ENCODE measurements at regions not wholly inside any gene's neighbourhood (a gene's known extent, or its start where the extent isn't known, plus 50 kb on each side); places are given as distances from the start of the nearest gene placed in this dataset.

DNA sequence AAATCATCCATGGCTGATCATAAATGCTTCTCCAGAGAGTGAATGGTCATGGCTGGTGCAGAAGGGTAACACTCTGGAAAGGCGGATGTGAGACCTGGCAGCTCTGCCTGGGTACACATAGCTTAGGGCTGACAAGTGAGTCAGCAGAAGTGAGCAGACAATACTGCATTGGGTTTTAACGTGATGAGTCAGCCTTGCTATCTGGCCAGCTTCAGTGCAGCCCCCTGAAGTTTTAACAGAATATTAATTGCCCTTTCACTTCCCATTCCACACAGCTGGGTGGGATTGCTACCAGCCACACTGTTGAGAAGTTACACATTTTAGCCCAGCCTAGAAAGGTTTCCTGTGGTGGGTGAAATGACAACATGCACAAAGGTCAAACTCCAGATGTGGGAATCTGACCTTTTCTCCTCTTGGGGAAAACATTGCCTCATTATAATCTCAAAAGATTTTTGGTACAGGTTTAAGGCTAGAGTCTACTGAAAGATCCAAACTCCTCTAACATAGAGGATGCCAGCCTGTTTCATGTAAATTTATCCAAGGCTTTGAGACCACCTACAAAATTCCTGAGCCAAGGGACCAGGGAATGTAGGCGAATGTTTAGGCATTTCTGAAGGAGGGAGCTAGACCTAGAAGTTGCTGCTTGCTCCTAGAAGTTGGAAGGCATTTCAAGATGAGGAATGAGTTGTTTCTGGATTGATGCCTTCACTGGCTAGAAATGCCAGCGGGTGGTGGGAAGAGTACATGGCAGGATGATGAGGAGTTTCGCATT lies 230.3 kb upstream of the PGRMC2 start:
- peak; percentile 59 for DNase-seq (ENCODE audit: low read depth, low spot score)
- Histone ChIP-seq H3K9me3 (ENCODE audit: insufficient read depth, low read length) (peaks cover 9% of the 10 kb centered on the region; the same call in 1 of the 2 replicates), H3K9ac (ENCODE audit: insufficient read length, low read depth) (peak overlapping the region; percentile 11), H3K36me3 (ENCODE audit: insufficient read depth, insufficient read length, low read length) (no peaks in the 10 kb centered on the region), H3K27me3 (ENCODE audit: insufficient read depth, insufficient read length) (no peaks in the 10 kb centered on the region), H3K4me3 (ENCODE audit: insufficient read length, low read depth) (no peak overlapping the region), H3K4me1 (ENCODE audit: insufficient read depth, insufficient read length) (peaks cover 5% of the 10 kb centered on the region)
- no peak for TF ChIP-seq SUZ12 (IDR thresholded peaks at IDR 0.05; ENCODE audit: extremely low read depth, insufficient read depth, insufficient read length)
- TF ChIP-seq YY1 (IDR thresholded peaks at IDR 0.05; ENCODE audit: insufficient read depth, insufficient read length): no peak
- no peak for TF ChIP-seq ZNF274 (IDR thresholded peaks at IDR 0.05; ENCODE audit: low read depth, low read length)

DNA sequence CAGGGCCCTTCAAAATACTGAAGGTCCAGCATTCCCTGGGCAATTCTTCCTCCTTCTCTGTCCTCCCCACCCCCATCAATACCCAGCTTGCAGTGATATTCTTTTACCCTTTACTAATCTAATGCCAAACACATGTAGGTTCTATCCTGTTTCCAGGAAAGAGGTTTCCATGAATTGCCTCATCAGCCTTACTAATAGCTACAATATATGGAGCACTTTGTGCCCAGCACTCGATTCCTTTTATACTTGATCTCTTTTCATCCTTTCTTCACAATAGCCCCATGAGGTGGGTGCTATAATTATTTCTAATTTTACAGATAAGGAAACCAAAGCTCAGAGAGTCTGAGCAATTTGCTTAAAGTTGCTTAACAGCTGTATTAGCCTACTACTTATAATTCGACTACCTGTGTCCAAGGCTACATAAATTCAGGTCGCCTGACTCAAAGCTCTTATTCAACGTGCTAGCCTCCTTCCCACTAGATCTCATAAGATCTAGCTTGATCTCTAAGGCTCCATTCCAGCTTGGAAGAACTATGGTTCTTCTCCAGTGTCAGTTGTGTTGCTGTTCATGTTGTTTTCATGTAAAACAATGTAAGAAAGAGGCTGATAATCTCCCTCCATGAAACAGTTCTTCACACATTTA lies 229.6 kb upstream of the PGRMC2 start:
- Histone ChIP-seq H3K4me3 (ENCODE audit: insufficient read length, low read depth) (no peak overlapping the region), H3K36me3 (ENCODE audit: insufficient read depth, insufficient read length, low read length) (no peaks in the 10 kb centered on the region), H3K9me3 (ENCODE audit: insufficient read depth, low read length) (peaks cover 9% of the 10 kb centered on the region; the same call in 1 of the 2 replicates), H3K9ac (ENCODE audit: insufficient read length, low read depth) (peak overlapping the region; percentile 11), H3K27me3 (ENCODE audit: insufficient read depth, insufficient read length) (no peaks in the 10 kb centered on the region), H3K4me1 (ENCODE audit: insufficient read depth, insufficient read length) (peaks cover 5% of the 10 kb centered on the region)
- DNase-seq (ENCODE audit: low read depth, low spot score): no peak
- TF ChIP-seq ZNF274 (IDR thresholded peaks at IDR 0.05; ENCODE audit: low read depth, low read length): no peak
- no peak for TF ChIP-seq SUZ12 (IDR thresholded peaks at IDR 0.05; ENCODE audit: extremely low read depth, insufficient read depth, insufficient read length)
- no peak for TF ChIP-seq YY1 (IDR thresholded peaks at IDR 0.05; ENCODE audit: insufficient read depth, insufficient read length)

DNA sequence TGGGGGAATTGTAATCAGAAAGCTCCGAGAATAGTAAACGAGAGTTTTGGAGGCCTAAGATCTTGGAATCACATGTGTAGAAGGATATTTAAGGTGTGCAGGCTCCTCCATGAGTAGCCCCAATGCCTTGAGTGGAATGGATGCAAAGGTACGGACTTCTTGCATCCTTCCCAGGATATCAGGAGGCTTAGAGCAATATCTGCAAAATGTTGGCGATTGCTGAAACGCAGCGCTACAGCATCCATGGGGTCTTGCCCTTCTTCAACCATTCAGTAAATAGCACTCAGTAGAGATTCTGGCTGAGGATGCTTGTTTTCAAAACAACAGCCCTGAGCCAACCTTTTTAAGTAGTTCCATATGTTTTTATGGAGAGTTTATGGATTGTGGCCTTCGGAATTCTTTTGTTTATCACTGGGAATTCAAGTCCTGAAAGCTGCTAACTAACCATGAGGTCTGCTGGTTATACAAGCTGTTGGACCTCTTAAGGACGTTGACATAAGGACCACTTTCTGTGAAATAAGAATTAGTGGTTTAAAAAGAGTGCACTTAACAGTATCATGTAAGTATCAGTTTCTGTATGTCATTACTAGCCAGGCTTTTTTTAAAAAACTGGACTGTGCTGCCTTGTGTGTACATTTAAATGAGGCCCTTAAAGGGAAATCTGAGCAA lies 228.8 kb upstream of the PGRMC2 start:
- Histone ChIP-seq H3K9me3 (ENCODE audit: insufficient read depth, low read length) (peaks cover 9% of the 10 kb centered on the region; the same call in 1 of the 2 replicates), H3K4me1 (ENCODE audit: insufficient read depth, insufficient read length) (peaks cover 7% of the 10 kb centered on the region), H3K36me3 (ENCODE audit: insufficient read depth, insufficient read length, low read length) (no peaks in the 10 kb centered on the region), H3K4me3 (ENCODE audit: insufficient read length, low read depth) (no peak overlapping the region), H3K9ac (ENCODE audit: insufficient read length, low read depth) (no peak overlapping the region), H3K27me3 (ENCODE audit: insufficient read depth, insufficient read length) (no peaks in the 10 kb centered on the region)
- DNase-seq (ENCODE audit: low read depth, low spot score): no peak
- TF ChIP-seq ZNF274 (IDR thresholded peaks at IDR 0.05; ENCODE audit: low read depth, low read length): no peak
- TF ChIP-seq YY1 (IDR thresholded peaks at IDR 0.05; ENCODE audit: insufficient read depth, insufficient read length): no peak
- TF ChIP-seq SUZ12 (IDR thresholded peaks at IDR 0.05; ENCODE audit: extremely low read depth, insufficient read depth, insufficient read length): no peak

DNA sequence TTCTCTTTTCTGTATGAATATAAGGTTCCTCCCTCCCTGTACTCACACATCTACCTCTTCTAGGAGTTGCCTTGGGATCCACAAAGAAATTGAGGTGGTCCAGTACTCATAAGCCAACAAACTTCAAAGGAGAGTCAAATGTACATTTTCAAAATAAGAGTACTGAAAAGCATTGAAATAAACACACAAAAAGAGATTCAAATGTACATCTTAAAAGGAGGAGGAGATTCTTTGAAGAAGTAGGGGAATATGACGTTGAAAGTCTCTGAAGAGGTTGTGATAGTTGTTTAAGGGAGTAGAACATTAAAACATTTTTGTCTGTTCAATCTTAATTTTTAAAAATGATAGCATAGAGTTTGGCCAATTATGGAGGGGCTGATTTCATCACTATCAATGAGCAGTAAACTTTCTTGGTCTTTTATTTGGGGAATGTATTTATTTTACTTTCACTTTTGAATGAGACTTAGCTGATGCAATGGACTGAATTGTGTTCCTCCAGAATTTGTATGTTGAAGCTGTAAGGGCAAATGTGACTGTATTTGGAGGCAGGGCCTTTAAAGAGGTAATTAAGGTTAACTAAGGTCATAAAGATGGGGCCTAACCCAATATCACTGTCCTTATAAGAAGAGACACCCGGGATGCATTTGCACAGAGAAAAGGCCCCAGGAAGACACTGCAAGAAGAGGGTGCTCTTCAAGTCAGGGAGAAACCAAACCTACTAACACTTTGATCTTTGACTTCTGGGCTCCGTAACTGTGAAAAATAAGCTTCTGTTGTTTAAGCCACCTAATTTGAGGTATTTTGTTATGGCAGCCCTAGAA lies 226.3 kb upstream of the PGRMC2 start:
- no peak for TF ChIP-seq YY1 (IDR thresholded peaks at IDR 0.05; ENCODE audit: insufficient read depth, insufficient read length)
- no peak for TF ChIP-seq SUZ12 (IDR thresholded peaks at IDR 0.05; ENCODE audit: extremely low read depth, insufficient read depth, insufficient read length)
- TF ChIP-seq ZNF274 (IDR thresholded peaks at IDR 0.05; ENCODE audit: low read depth, low read length): no peak
- Histone ChIP-seq H3K27me3 (ENCODE audit: insufficient read depth, insufficient read length) (no peaks in the 10 kb centered on the region), H3K4me3 (ENCODE audit: insufficient read length, low read depth) (no peak overlapping the region), H3K9ac (ENCODE audit: insufficient read length, low read depth) (no peak overlapping the region), H3K36me3 (ENCODE audit: insufficient read depth, insufficient read length, low read length) (no peaks in the 10 kb centered on the region), H3K4me1 (ENCODE audit: insufficient read depth, insufficient read length) (peaks cover 7% of the 10 kb centered on the region), H3K9me3 (ENCODE audit: insufficient read depth, low read length) (peaks cover 8% of the 10 kb centered on the region; the same call in 1 of the 2 replicates)
- DNase-seq (ENCODE audit: low read depth, low spot score): no peak

DNA sequence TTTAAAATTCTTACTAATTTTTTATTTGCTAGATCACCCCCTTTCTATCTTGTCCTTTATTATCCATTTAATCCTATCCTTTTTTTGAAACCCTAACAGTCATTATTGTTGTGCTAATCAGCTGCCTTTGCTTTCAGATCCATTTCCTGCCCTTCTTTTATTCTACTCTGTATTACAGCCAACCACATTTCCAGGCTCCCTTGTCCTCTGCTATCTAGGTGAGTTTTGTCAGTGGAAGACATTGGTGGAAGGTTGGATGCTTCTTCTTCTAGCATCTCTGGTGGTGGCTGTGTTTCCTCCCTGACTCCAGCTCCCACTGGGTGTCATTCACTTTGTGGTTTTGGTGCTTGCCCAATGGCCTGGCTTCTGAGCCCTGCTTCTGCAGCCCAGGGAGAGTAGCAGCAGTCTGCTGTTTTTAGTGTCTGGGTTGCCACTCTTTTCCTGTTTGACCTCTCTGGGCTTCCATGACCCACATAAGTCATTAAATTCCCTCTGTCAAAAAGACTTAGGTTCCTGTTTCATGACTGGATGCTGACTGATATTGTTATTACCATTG lies 225.2 kb upstream of the PGRMC2 start:
- no peaks in the 10 kb centered on the region for H3K27me3 ChIP-seq (ENCODE audit: insufficient read depth, insufficient read length)
- H3K36me3 ChIP-seq (ENCODE audit: insufficient read depth, insufficient read length, low read length): no peaks in the 10 kb centered on the region
- H3K4me1 ChIP-seq (ENCODE audit: insufficient read depth, insufficient read length): peaks cover 7% of the 10 kb centered on the region
- no peak for DNase-seq (ENCODE audit: low read depth, low spot score)
- no peak overlapping the region for H3K4me3 ChIP-seq (ENCODE audit: insufficient read length, low read depth)
- no peak for TF ChIP-seq YY1 (IDR thresholded peaks at IDR 0.05; ENCODE audit: insufficient read depth, insufficient read length)
- TF ChIP-seq ZNF274 (IDR thresholded peaks at IDR 0.05; ENCODE audit: low read depth, low read length): no peak
- TF ChIP-seq SUZ12 (IDR thresholded peaks at IDR 0.05; ENCODE audit: extremely low read depth, insufficient read depth, insufficient read length): no peak
- H3K9ac ChIP-seq (ENCODE audit: insufficient read length, low read depth): no peak overlapping the region
- H3K9me3 ChIP-seq (ENCODE audit: insufficient read depth, low read length): 0 out of 2 replicates have a peak, but pooled peaks cover 4% of the 10 kb centered on the region

DNA sequence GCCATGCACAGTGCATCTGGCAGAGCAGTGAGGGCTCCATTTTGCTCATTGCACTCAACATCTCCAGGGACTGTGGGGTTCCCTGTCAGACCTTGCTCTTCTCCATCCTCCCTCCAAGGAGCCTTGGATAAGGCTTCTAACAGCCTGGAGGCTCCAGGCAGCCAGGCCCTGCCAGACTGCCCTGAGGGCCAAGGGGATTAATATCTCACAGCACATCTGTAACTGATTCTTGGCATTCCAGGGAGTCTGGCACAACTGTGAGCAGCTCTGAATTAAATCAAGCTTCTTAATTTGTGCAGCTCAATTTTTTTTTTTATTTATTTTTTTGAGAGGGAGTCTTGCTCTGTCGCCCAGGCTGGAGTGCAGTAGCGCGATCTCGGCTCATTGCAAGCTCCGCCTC lies 224.5 kb upstream of the PGRMC2 start:
- TF ChIP-seq YY1 (IDR thresholded peaks at IDR 0.05; ENCODE audit: insufficient read depth, insufficient read length): no peak
- no peak for TF ChIP-seq ZNF274 (IDR thresholded peaks at IDR 0.05; ENCODE audit: low read depth, low read length)
- no peak for TF ChIP-seq SUZ12 (IDR thresholded peaks at IDR 0.05; ENCODE audit: extremely low read depth, insufficient read depth, insufficient read length)
- no peak overlapping the region for H3K4me3 ChIP-seq (ENCODE audit: insufficient read length, low read depth)
- 0 out of 2 replicates have a peak, but pooled peaks cover 4% of the 10 kb centered on the region for H3K9me3 ChIP-seq (ENCODE audit: insufficient read depth, low read length)
- peaks cover 2% of the 10 kb centered on the region for H3K4me1 ChIP-seq (ENCODE audit: insufficient read depth, insufficient read length)
- no peaks in the 10 kb centered on the region for H3K27me3 ChIP-seq (ENCODE audit: insufficient read depth, insufficient read length)
- H3K36me3 ChIP-seq (ENCODE audit: insufficient read depth, insufficient read length, low read length): no peaks in the 10 kb centered on the region
- DNase-seq (ENCODE audit: low read depth, low spot score): no peak
- no peak overlapping the region for H3K9ac ChIP-seq (ENCODE audit: insufficient read length, low read depth)

All from NT2/D1 (cell line).